Mammary epithelial cell (primary cell): ENCODE measurements at regions not wholly inside any gene's neighbourhood (a gene's known extent, or its start where the extent isn't known, plus 50 kb on each side); places are given as distances from the start of the nearest gene placed in this dataset.

Experiments
- EZH2 ChIP-seq: IDR thresholded peaks from 2 replicates; pipeline ENCODE4 v1.6.1; 2012; ENCODE audit warnings: low read length, inconsistent platforms, borderline replicate concordance
- TF ChIP-seq, protein P1 (sequence below), 2 donors: IDR thresholded peaks in 1 of 2; conservative IDR thresholded peaks in 1 of 2; 2 replicates each; pipeline ENCODE4 v1.5.1; 2011 to 2012; ENCODE audit warnings: inconsistent platforms in 2 of 2, low read length in 2 of 2, mild to moderate bottlenecking in 2 of 2, control low read depth in 1 of 2, low read depth in 1 of 2; ENCODE audit not compliant: insufficient read depth in 1 of 2; ENCODE audit errors: extremely low read depth in 1 of 2

DNA sequence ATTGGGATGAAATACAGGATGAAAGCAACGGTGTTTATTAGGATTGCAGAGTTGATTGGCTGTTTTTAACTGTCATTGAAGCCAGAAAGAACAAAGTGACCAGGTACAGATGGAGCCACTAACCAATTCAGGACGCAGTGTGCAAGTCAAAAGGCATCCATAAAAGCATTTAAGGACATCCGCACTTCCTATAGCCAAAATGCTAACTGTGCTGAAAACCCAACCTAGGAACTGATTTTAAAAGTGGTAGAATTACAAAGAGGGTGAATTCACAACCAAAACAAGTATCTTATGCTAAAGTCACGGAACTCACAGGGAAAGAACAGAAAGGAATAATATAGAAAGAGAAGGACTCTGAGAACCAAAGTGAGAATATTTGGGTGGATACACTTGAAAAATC lies 63.1 kb upstream of the FOXG1 start:
- TF ChIP-seq, protein P1, sequence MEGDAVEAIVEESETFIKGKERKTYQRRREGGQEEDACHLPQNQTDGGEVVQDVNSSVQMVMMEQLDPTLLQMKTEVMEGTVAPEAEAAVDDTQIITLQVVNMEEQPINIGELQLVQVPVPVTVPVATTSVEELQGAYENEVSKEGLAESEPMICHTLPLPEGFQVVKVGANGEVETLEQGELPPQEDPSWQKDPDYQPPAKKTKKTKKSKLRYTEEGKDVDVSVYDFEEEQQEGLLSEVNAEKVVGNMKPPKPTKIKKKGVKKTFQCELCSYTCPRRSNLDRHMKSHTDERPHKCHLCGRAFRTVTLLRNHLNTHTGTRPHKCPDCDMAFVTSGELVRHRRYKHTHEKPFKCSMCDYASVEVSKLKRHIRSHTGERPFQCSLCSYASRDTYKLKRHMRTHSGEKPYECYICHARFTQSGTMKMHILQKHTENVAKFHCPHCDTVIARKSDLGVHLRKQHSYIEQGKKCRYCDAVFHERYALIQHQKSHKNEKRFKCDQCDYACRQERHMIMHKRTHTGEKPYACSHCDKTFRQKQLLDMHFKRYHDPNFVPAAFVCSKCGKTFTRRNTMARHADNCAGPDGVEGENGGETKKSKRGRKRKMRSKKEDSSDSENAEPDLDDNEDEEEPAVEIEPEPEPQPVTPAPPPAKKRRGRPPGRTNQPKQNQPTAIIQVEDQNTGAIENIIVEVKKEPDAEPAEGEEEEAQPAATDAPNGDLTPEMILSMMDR (conservative IDR thresholded peaks at IDR 0.05 in 1 of 2, IDR thresholded peaks at IDR 0.05 in 1 of 2; ENCODE audit: extremely low read depth in 1 of 2, insufficient read depth in 1 of 2, low read depth in 1 of 2, low read length in 2 of 2): no peak
- no peak for TF ChIP-seq EZH2
